MM.1S (cell line): ENCODE measurements at regions not wholly inside any gene's neighbourhood (a gene's known extent, or its start where the extent isn't known, plus 50 kb on each side); places are given as distances from the start of the nearest gene placed in this dataset.

ENCODE experiments used
- EZH2 ChIP-seq: fragments of 300-600 bp; sonication (generic); optimal IDR thresholded peaks from 2 replicates; pipeline ENCODE3; 2017; ENCODE audit warnings: low read depth, mild to moderate bottlenecking, antibody characterized with exemption, low read length, mixed read lengths
- TF ChIP-seq, protein P1 (sequence below): fragments of 300-600 bp; sonication (generic); IDR thresholded peaks from 2 replicates; pipeline ENCODE4 v1.5.1; 2016; ENCODE audit warnings: antibody characterized with exemption, low read length, mixed read lengths

- TF ChIP-seq EZH2 = no peak
- TF ChIP-seq, protein P1, sequence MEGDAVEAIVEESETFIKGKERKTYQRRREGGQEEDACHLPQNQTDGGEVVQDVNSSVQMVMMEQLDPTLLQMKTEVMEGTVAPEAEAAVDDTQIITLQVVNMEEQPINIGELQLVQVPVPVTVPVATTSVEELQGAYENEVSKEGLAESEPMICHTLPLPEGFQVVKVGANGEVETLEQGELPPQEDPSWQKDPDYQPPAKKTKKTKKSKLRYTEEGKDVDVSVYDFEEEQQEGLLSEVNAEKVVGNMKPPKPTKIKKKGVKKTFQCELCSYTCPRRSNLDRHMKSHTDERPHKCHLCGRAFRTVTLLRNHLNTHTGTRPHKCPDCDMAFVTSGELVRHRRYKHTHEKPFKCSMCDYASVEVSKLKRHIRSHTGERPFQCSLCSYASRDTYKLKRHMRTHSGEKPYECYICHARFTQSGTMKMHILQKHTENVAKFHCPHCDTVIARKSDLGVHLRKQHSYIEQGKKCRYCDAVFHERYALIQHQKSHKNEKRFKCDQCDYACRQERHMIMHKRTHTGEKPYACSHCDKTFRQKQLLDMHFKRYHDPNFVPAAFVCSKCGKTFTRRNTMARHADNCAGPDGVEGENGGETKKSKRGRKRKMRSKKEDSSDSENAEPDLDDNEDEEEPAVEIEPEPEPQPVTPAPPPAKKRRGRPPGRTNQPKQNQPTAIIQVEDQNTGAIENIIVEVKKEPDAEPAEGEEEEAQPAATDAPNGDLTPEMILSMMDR = no peak
Observed at GRCh38 chr10:38212460-38212859, 118.3 kb downstream of the ZNF37A start.
